ENCODE measurements at regions not wholly inside any gene's neighbourhood (a gene's known extent, or its start where the extent isn't known, plus 50 kb on each side); places are given as distances from the start of the nearest gene placed in this dataset.

DNA sequence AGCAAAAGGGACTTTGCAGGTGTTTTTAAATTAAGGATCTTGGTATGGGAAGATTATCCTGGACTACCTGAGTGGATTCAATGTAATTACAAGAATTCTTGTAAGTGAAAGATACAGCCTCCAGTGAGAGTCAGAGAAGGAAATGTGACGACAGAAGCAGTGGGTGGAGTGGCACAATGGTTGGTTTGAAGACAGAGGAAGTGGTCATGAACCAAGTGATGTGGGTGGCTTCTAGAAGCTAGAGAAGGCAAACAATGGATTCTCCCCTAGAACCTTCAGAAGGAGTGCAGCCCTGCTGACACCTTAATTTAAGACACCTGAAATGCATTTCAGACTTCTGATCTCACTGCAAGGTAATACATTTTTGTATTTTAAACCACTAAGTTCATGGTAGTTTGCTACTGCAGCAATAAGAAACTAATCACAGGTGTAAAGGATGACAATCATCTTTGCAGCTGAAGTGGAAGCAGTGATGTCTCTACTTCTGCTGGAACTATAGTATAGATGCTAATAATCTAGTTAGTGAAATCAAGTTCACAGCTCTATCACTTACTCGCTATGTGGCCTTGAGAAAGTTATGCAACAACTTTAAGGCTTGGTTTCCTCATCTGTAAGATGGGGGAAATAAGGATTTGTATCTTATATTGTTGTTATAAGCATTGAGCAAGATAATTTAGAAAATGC, 403.4 kb upstream of the SUCLG2 start:
- Mint-ChIP-seq H3K4me1 (peaks cover 50% of the 10 kb centered on the region), H3K4me3 (peak overlapping the region; percentile 9), H3K9me3 (no peaks in the 10 kb centered on the region), H3K36me3 (ENCODE audit: insufficient read depth) (peaks cover 7% of the 10 kb centered on the region), H3K27ac (ENCODE audit: low read depth) (peak overlapping the region; percentile 59), H3K27me3 (no peaks in the 10 kb centered on the region)
- DNase-seq (ENCODE audit: low spot score in 2 of 2), result peak; percentile 28 to 68
- peak; percentile 99 for ATAC-seq (replicated peaks; ENCODE audit: extremely low read depth, poor library complexity, severe bottlenecking)

DNA sequence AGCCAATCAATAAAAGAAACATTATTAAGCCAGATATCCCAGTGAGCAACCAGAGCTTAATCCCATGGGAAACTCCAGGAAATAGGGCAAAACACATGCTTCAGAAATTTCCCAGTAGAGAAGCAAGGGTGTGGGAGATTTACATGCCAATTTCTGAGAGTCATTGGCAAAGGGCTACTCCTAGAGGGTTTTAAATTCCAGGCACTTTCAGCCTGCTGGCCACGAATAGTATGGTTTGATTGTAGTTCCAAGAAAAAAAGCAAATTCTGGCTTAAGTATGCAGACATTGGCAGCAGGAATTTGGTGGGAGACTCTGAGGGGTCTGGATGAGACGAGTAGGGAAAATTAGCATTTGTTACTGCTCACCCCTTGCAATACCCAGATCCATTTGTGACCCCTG, 402.1 kb upstream of the SUCLG2 start:
- Mint-ChIP-seq H3K36me3 (ENCODE audit: insufficient read depth) (peaks cover 7% of the 10 kb centered on the region), H3K9me3 (no peaks in the 10 kb centered on the region), H3K4me3 (no peak overlapping the region), H3K27ac (ENCODE audit: low read depth) (no peak overlapping the region), H3K4me1 (peaks cover 50% of the 10 kb centered on the region), H3K27me3 (no peaks in the 10 kb centered on the region)
- no peak for ATAC-seq (replicated peaks; ENCODE audit: extremely low read depth, poor library complexity, severe bottlenecking)
- DNase-seq (ENCODE audit: low spot score in 2 of 2), result no peak

DNA sequence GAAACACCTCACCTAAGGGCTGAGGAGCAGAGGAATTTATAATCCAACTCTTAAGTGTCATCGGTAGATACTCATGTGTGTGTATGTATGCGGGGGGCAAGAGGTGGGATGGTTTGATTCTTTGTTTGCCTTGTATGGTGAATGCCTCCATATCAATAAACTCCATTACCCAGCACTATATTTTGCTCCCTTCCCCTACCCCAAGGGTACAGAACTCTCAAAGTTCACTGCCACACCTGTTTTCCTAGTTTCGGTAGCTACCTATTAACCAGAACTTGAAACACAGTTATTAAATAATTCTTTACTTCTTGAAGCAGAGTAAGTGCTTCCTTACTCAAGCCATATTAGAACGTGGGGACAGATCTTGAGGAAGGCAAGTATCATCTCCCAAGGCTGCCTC, 400.8 kb upstream of the SUCLG2 start:
- Mint-ChIP-seq H3K27me3 (no peaks in the 10 kb centered on the region), H3K4me1 (peaks cover 36% of the 10 kb centered on the region), H3K27ac (ENCODE audit: low read depth) (no peak overlapping the region), H3K36me3 (ENCODE audit: insufficient read depth) (peaks cover 7% of the 10 kb centered on the region), H3K9me3 (no peaks in the 10 kb centered on the region), H3K4me3 (no peak overlapping the region)
- no peak for ATAC-seq (replicated peaks; ENCODE audit: extremely low read depth, poor library complexity, severe bottlenecking)
- DNase-seq (ENCODE audit: low spot score in 2 of 2), result no peak

DNA sequence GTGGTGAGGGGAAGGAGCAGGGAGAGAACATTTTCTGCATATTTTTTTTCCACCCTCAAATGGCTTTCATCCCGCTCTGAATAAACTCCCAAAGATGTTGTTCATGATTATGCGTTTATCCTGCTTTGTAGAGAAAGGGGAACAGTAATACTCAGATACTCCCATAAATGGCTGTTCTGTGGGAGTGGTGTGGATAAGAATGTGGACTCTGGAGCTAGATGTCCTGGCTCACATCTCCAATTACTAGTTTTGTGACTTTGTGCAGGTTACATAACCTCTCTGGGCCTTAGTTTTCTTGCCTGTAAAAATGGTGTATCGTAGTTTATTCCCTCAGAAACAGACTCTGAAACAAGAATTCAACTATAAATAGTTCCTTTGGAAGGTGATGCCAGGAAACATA, 395.4 kb upstream of the SUCLG2 start:
- Mint-ChIP-seq H3K27me3 (peaks cover 13% of the 10 kb centered on the region), H3K4me1 (no peaks in the 10 kb centered on the region), H3K27ac (ENCODE audit: low read depth) (no peak overlapping the region), H3K9me3 (no peaks in the 10 kb centered on the region), H3K36me3 (ENCODE audit: insufficient read depth) (no peaks in the 10 kb centered on the region), H3K4me3 (no peak overlapping the region)
- DNase-seq (ENCODE audit: low spot score in 2 of 2) (no peak), ATAC-seq (replicated peaks; ENCODE audit: extremely low read depth, poor library complexity, severe bottlenecking) (no peak)

DNA sequence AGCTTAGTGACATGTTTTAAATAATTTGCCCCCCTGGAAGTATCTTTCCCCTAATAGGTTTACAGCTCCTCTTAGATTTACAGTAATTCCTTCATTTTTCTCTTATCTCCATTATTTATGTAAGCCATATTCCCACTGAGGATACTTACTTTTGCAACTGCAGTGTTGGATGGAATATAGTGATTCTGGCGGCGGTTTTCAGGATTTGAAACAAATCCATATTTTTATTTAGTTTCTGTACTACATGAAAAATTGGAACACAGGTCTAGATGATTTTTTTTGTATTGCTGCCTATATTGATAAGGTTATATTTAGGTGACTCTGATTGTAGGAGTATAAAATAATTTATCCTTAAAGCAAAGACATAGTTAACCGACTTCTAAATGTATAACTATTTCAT, 391.6 kb upstream of the SUCLG2 start:
- H3K27ac Mint-ChIP-seq (ENCODE audit: low read depth), result no peak overlapping the region
- peaks cover 26% of the 10 kb centered on the region for H3K27me3 Mint-ChIP-seq
- H3K4me3 Mint-ChIP-seq, result no peak overlapping the region
- H3K9me3 Mint-ChIP-seq, result no peaks in the 10 kb centered on the region
- ATAC-seq (replicated peaks; ENCODE audit: extremely low read depth, poor library complexity, severe bottlenecking) (no peak), DNase-seq (ENCODE audit: low spot score in 2 of 2) (no peak)
- H3K36me3 Mint-ChIP-seq (ENCODE audit: insufficient read depth), result no peaks in the 10 kb centered on the region
- H3K4me1 Mint-ChIP-seq, result no peaks in the 10 kb centered on the region

DNA sequence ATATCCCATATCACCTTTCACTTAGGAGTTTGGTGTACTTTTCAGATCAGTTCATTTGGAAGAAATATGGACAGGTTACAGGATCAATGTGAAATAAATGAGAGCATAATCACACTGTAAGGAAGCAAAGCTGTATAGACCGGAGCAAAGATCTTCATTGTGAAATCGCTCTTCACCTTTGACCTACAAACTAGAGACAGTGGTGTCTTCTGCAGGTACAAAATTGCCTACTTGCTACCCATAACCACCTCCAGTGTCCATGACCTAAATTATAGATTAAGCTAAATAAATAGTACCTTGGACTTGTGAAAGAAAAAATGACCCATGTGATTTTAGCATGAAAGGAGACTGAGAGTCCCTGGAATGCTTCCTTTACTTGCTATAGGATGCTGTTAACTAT, 379.5 kb upstream of the SUCLG2 start:
- H3K36me3 Mint-ChIP-seq (ENCODE audit: insufficient read depth), result no peaks in the 10 kb centered on the region
- ATAC-seq (replicated peaks; ENCODE audit: extremely low read depth, poor library complexity, severe bottlenecking), result no peak
- H3K27ac Mint-ChIP-seq (ENCODE audit: low read depth), result no peak overlapping the region
- H3K9me3 Mint-ChIP-seq, result no peaks in the 10 kb centered on the region
- no peak overlapping the region for H3K4me3 Mint-ChIP-seq
- DNase-seq (ENCODE audit: low spot score in 2 of 2), result no peak
- H3K4me1 Mint-ChIP-seq, result no peaks in the 10 kb centered on the region
- peaks cover 42% of the 10 kb centered on the region for H3K27me3 Mint-ChIP-seq

DNA sequence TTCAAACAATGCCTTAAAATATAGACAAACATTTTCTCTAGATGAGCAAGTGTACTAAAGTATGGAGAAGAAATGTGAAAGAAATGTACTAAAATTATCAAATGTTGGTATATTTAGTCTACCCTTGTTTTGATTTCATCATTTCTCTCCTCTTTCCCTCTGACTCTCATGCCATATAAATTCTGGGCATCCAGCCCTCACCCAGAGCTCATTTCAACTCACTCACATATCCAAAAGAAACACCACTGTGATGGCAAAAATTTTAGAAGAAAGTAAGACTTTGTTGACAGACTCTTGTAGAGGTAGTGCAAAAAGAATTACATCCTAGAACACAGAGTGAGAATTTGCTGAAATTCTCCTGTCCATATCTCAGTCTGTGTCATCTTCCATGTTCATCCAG, 377.8 kb upstream of the SUCLG2 start:
- Mint-ChIP-seq H3K36me3 (ENCODE audit: insufficient read depth) (no peaks in the 10 kb centered on the region), H3K4me3 (no peak overlapping the region), H3K4me1 (no peaks in the 10 kb centered on the region), H3K9me3 (no peaks in the 10 kb centered on the region), H3K27ac (ENCODE audit: low read depth) (no peak overlapping the region), H3K27me3 (peaks cover 42% of the 10 kb centered on the region)
- no peak for ATAC-seq (replicated peaks; ENCODE audit: extremely low read depth, poor library complexity, severe bottlenecking)
- DNase-seq (ENCODE audit: low spot score in 2 of 2), result no peak

DNA sequence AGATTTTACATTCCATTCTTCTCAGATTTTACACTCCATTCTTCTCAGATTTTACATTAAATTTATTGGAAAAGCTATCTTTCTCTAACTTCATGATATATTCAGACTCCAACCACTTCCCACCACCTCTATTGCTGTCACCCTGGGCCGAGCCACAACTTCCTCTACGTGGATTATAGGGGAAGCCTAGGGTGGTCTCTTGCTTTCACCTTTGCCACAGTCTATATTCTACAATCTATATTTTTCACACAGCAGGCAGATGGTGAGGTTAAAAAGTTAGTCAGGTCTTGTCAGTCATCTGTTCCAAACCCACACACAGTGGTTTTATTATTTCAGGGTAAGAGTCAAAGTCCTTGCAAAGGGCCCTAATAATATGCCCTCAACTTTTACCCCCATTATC, 370.8 kb upstream of the SUCLG2 start:
- no peak for DNase-seq (ENCODE audit: low spot score in 2 of 2)
- H3K9me3 Mint-ChIP-seq, result no peaks in the 10 kb centered on the region
- H3K4me3 Mint-ChIP-seq, result no peak overlapping the region
- ATAC-seq (replicated peaks; ENCODE audit: extremely low read depth, poor library complexity, severe bottlenecking), result peak; percentile 58
- H3K4me1 Mint-ChIP-seq, result peaks cover 12% of the 10 kb centered on the region
- peaks cover 2% of the 10 kb centered on the region for H3K36me3 Mint-ChIP-seq (ENCODE audit: insufficient read depth)
- no peaks in the 10 kb centered on the region for H3K27me3 Mint-ChIP-seq
- no peak overlapping the region for H3K27ac Mint-ChIP-seq (ENCODE audit: low read depth)

DNA sequence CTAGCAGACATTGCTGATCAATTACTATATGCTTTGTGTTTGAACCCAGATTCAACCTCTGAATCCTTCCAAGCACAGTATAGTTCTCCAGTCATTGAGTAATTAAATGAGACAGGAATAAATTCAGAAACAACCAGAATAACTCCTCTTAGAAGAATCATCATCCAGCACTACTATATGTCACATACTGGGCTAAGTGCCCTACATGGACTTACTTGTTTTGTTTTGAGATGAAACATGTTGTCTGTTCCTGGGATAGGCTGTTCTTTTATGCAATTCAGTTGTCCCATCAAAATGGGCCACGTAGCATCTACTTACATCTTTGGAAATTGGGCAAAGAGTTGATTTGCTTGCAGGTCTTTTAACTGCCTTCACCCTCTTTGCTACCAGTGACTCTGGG, 365.5 kb upstream of the SUCLG2 start:
- Mint-ChIP-seq H3K9me3 (no peaks in the 10 kb centered on the region), H3K4me1 (peaks cover 1% of the 10 kb centered on the region)

DNA sequence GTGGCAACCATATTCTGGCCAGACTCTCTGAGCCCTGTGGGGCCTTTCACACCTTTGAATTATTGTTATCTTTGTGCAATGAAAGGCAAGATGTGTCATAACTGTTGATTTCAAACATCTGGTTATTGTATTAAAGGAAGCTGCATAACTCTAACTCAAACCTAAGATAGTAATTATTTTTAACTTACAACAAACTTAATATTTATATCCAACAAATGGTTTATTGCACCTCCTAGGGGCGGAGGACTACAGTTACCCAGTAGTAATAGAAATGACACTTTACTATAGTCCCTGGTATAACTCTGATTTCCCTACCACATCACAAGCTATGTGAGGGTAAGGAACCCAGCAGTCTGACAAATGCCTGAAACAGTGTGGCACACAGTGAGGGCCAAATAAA, 363.9 kb upstream of the SUCLG2 start:
- no peaks in the 10 kb centered on the region for H3K36me3 Mint-ChIP-seq (ENCODE audit: insufficient read depth)
- DNase-seq (ENCODE audit: low spot score in 2 of 2) (no peak), ATAC-seq (replicated peaks; ENCODE audit: extremely low read depth, poor library complexity, severe bottlenecking) (no peak)
- H3K27ac Mint-ChIP-seq (ENCODE audit: low read depth), result no peak overlapping the region
- no peaks in the 10 kb centered on the region for H3K9me3 Mint-ChIP-seq
- H3K4me1 Mint-ChIP-seq, result no peaks in the 10 kb centered on the region
- no peaks in the 10 kb centered on the region for H3K27me3 Mint-ChIP-seq
- H3K4me3 Mint-ChIP-seq, result no peak overlapping the region

More for the DNA sequence above, 365.5 kb upstream of the SUCLG2 start:
- H3K27me3 Mint-ChIP-seq, result no peaks in the 10 kb centered on the region
- H3K27ac Mint-ChIP-seq (ENCODE audit: low read depth), result no peak overlapping the region
- ATAC-seq (replicated peaks; ENCODE audit: extremely low read depth, poor library complexity, severe bottlenecking), result no peak
- H3K36me3 Mint-ChIP-seq (ENCODE audit: insufficient read depth), result no peaks in the 10 kb centered on the region
- no peak overlapping the region for H3K4me3 Mint-ChIP-seq
- no peak for DNase-seq (ENCODE audit: low spot score in 2 of 2)

DNA sequence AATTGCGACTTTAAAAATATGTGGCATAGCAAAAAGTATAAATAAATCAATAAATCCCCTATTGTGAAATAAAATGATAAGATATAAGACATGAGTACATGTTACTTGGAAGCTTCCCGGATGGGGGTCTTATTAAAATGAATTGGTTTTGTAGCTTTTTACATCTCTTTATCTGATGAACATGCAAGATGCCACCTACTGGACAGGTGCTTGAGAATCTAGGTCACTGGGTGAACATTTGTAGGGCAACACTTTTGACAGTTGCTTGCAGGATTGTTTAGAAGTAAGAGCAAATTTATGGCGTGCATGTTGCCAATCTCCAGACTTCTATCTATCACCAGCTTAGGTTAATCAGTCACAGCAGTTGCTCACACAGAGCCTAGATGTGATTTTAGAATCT, 362.7 kb upstream of the SUCLG2 start:
- DNase-seq (ENCODE audit: low spot score in 2 of 2), result no peak
- ATAC-seq (replicated peaks; ENCODE audit: extremely low read depth, poor library complexity, severe bottlenecking), result no peak
- Mint-ChIP-seq H3K4me1 (no peaks in the 10 kb centered on the region), H3K4me3 (no peak overlapping the region), H3K27ac (ENCODE audit: low read depth) (no peak overlapping the region), H3K9me3 (no peaks in the 10 kb centered on the region), H3K36me3 (ENCODE audit: insufficient read depth) (no peaks in the 10 kb centered on the region), H3K27me3 (no peaks in the 10 kb centered on the region)

DNA sequence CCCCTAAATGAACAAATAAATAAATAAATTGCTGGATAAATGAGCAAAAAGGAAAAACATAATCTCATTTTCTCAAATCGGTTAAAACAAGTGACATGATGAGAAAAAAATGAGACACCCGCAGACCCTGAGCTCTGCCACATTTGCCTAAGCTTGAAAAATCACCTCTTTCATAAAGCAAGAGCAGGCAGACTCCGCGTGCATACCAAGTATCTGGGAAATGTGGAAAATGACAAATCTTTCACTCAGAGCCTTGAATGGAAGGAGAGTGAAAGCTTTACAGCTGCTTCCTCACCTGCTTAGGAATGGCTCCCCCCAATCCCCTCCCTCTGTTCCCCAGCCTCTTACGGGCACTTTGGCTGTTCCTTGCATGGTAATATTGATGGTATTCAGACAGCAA, 355.5 kb upstream of the SUCLG2 start:
- Mint-ChIP-seq H3K27me3 (peaks cover 46% of the 10 kb centered on the region), H3K4me3 (no peak overlapping the region), H3K36me3 (ENCODE audit: insufficient read depth) (peaks cover 1% of the 10 kb centered on the region), H3K27ac (ENCODE audit: low read depth) (no peak overlapping the region), H3K9me3 (no peaks in the 10 kb centered on the region), H3K4me1 (peaks cover 11% of the 10 kb centered on the region)
- DNase-seq (ENCODE audit: low spot score in 2 of 2) (no peak), ATAC-seq (replicated peaks; ENCODE audit: extremely low read depth, poor library complexity, severe bottlenecking) (no peak)

DNA sequence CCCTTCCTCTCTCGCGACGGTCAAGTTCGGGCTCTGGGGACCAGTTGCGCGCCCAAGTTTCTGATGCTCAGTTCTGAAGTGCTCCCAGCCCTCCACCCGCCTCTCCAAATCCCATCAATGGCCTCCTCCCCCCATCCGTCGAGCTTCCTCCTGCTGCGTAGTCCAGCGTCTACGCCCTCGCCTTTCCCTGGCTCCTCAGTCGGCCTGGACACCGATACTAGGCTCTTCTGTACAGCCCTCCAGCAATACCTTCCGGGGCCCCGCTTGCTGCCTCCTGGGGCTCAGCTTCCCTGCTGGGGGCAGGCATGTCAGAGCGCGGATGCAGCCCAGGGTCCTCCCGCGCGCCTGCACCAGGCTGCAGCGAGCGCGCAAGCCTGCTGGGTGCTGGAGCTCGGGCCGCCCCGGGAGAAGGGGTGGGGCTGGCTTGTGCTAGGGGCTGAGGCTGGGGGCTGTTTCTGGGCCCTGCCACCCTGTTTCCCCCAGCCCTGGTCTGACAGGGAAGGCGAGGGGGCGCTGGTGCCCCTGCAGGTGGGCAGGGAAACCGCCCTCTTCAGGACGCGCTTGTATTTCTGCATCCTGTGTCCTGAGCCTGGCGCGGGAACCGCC, 353.3 kb upstream of the SUCLG2 start:
- peak; percentile 73 for ATAC-seq (replicated peaks; ENCODE audit: extremely low read depth, poor library complexity, severe bottlenecking)
- Mint-ChIP-seq H3K9me3 (no peaks in the 10 kb centered on the region), H3K4me1 (peaks cover 11% of the 10 kb centered on the region), H3K36me3 (ENCODE audit: insufficient read depth) (peaks cover 1% of the 10 kb centered on the region), H3K27me3 (peaks cover 67% of the 10 kb centered on the region), H3K27ac (ENCODE audit: low read depth) (peak overlapping the region; percentile 75), H3K4me3 (peak overlapping the region; percentile 78)
- peak in 1 of 2 donors; percentile 13 for DNase-seq (ENCODE audit: low spot score in 2 of 2)

Data from central memory CD8-positive, alpha-beta T cell (primary cell).